Left cardiac atrium (tissue), 4 donors: ENCODE measurements at regions not wholly inside any gene's neighbourhood (a gene's known extent, or its start where the extent isn't known, plus 50 kb on each side); places are given as distances from the start of the nearest gene placed in this dataset.
A peak's percentile ranks its signal among the peaks of the same experiment; 100 is the strongest.
"Not testable (repeated sequence)": the region's sequence is repeated elsewhere in the genome, so short reads cannot be mapped to it uniquely, and the experiment has no call there.

Experiments used
- ATAC-seq, 2 donors: fragments of 200-7000 bp; cut with Tn5 transposase; one replicate each; pipeline ENCODE4 v1.9.1; 2020; ENCODE audit warnings: mild to moderate bottlenecking in 2 of 2, moderate library complexity in 2 of 2
- DNase-seq: peaks from one replicate; pipeline ENCODE4 v3.0.0-alpha.2; 2020
- intact Hi-C, 2 donors: fragments of 100-400 bp; cut with DNase I; formaldehyde crosslinking; loops; one replicate each; pipeline versions ENCODE4 v1.14.1 to v1.15.1; 2022 to 2023
- donor health status: DM: no; HTN: yes; CAD: no.
- donor health status: DM: no; HTN: yes; CAD: no; lungs with severe emphysema.
- donor health status: DM: yes; HTN: yes; CAD: no.
- donor health status: Dilated cardiomyopathy.

- DNase-seq (no peak), ATAC-seq (peak in 1 of 2 donors; percentile 87)
- intact Hi-C loops, result no loop called here
Observed at GRCh38 chr1:70552662-70553566, 141.8 kb downstream of the CTH start.

GRCh38 chr1:70553567-70553956 lies 142.5 kb downstream of the CTH start:
- intact Hi-C loops, result no loop called here
- DNase-seq (no peak), ATAC-seq (peak in 1 of 2 donors; percentile 34)

GRCh38 chr1:70554341-70554740 lies 143.3 kb downstream of the CTH start:
- ATAC-seq, result no peak
- DNase-seq, result no peak
- intact Hi-C loops, result no loop called here

- DNase-seq, result no peak
- no peak for ATAC-seq
- intact Hi-C loops, result no loop called here
Observed at GRCh38 chr1:70556541-70556940, 145.5 kb downstream of the CTH start.

- DNase-seq (no peak), ATAC-seq (no peak)
- intact Hi-C loops, result no loop called here
Observed at GRCh38 chr1:70567167-70567566, 156.1 kb downstream of the CTH start.

- ATAC-seq (no peak), DNase-seq (no peak)
- intact Hi-C loops, result no loop called here
Observed at GRCh38 chr1:70571191-70571590, 160.1 kb downstream of the CTH start.

GRCh38 chr1:70573317-70573843 lies 162.3 kb downstream of the CTH start:
- DNase-seq (no peak), ATAC-seq (no peak)
- intact Hi-C loops, result no loop called here

- ATAC-seq (no peak), DNase-seq (no peak)
- intact Hi-C loops, result no loop called here
Observed at GRCh38 chr1:70581661-70582060, 170.6 kb downstream of the CTH start.

- ATAC-seq (no peak), DNase-seq (no peak)
- intact Hi-C loops, result no loop called here
Observed at GRCh38 chr1:70583522-70583921, 172.5 kb downstream of the CTH start.

- ATAC-seq (no peak), DNase-seq (no peak)
- intact Hi-C loops, result no loop called here
Observed at GRCh38 chr1:70586046-70586445, 175.0 kb downstream of the CTH start.

- ATAC-seq, result no peak
- no peak for DNase-seq
- intact Hi-C loops, result no loop called here
Observed at GRCh38 chr1:70587872-70588366, 176.9 kb downstream of the CTH start.

GRCh38 chr1:70593551-70593950 lies 182.5 kb downstream of the CTH start:
- intact Hi-C loops, ATAC-seq, DNase-seq: not testable (repeated sequence)

GRCh38 chr1:70608815-70609214 lies 197.7 kb downstream of the CTH start:
- intact Hi-C loops, result no loop called here
- DNase-seq (no peak), ATAC-seq (no peak)

- intact Hi-C loops, ATAC-seq: not testable (repeated sequence)
Observed at GRCh38 chr1:70610164-70610563, 199.1 kb downstream of the CTH start.

GRCh38 chr1:70616946-70617345 lies 205.9 kb downstream of the CTH start:
- ATAC-seq, result no peak
- intact Hi-C loops, result no loop called here
- no peak for DNase-seq

More at GRCh38 chr1:70610164-70610563, 199.1 kb downstream of the CTH start:
- not testable (repeated sequence) for DNase-seq

GRCh38 chr1:70617728-70618127 lies 206.7 kb downstream of the CTH start:
- DNase-seq, result no peak
- intact Hi-C loops, result no loop called here

GRCh38 chr1:70627910-70628309 lies 216.8 kb downstream of the CTH start:
- no peak for ATAC-seq
- DNase-seq, result no peak
- intact Hi-C loops, result no loop called here

More at GRCh38 chr1:70617728-70618127, 206.7 kb downstream of the CTH start:
- no peak for ATAC-seq

- intact Hi-C loops, result no loop called here
- DNase-seq (no peak), ATAC-seq (no peak)
Observed at GRCh38 chr1:70628973-70629372, 217.9 kb downstream of the CTH start.

- intact Hi-C loops, result no loop called here
- ATAC-seq, result peak in 1 of 2 donors; percentile 41
- no peak for DNase-seq
Observed at GRCh38 chr1:70633004-70633403, 221.9 kb downstream of the CTH start.

GRCh38 chr1:70635868-70636267 lies 224.8 kb downstream of the CTH start:
- no peak for ATAC-seq
- no peak for DNase-seq
- intact Hi-C loops, result no loop called here

- ATAC-seq, result no peak
- intact Hi-C loops, result no loop called here
- no peak for DNase-seq
Observed at GRCh38 chr1:70641868-70642267, 230.8 kb downstream of the CTH start.
